ENCODE measurements at regions not wholly inside any gene's neighbourhood (a gene's known extent, or its start where the extent isn't known, plus 50 kb on each side); places are given as distances from the start of the nearest gene placed in this dataset.

- in situ Hi-C loops (cut with HindIII; ENCODE audit: low pct_ligation_motif_present, low sequenced_read_pairs) = no loop called here
- no peak for DNase-seq
- Histone ChIP-seq H3K4me3 (ENCODE audit: low read depth, low read length) (no peak overlapping the region), H3K27me3 (replicated peaks) (no peaks in the 10 kb centered on the region), H3K27ac (no peak overlapping the region), H3K36me3 (replicated peaks) (no peaks in the 10 kb centered on the region)
- TF ChIP-seq CTCF (IDR thresholded peaks at IDR 0.05; ENCODE audit: low read depth, low read length, missing control alignments) = no peak
These were observed 369.4 kb upstream of the NDST3 start for GRCh38 chr4:117664706-117665444.

GRCh38 chr4:117676153-117676552, 358.1 kb upstream of the NDST3 start:
- Histone ChIP-seq H3K27ac (no peak overlapping the region), H3K36me3 (replicated peaks) (no peaks in the 10 kb centered on the region), H3K4me3 (ENCODE audit: low read depth, low read length) (no peak overlapping the region), H3K27me3 (replicated peaks) (no peaks in the 10 kb centered on the region)
- in situ Hi-C loops (cut with HindIII; ENCODE audit: low pct_ligation_motif_present, low sequenced_read_pairs) = no loop called here
- TF ChIP-seq CTCF (IDR thresholded peaks at IDR 0.05; ENCODE audit: low read depth, low read length, missing control alignments) = no peak
- no peak for DNase-seq

- no peak for DNase-seq
- in situ Hi-C loops (cut with HindIII; ENCODE audit: low pct_ligation_motif_present, low sequenced_read_pairs) = no loop called here
- Histone ChIP-seq H3K36me3 (replicated peaks) (no peaks in the 10 kb centered on the region), H3K27me3 (replicated peaks) (no peaks in the 10 kb centered on the region), H3K27ac (no peak overlapping the region), H3K4me3 (ENCODE audit: low read depth, low read length) (no peak overlapping the region)
- TF ChIP-seq CTCF (IDR thresholded peaks at IDR 0.05; ENCODE audit: low read depth, low read length, missing control alignments) = no peak
These were observed 355.4 kb upstream of the NDST3 start for GRCh38 chr4:117678861-117679260.

GRCh38 chr4:117691572-117692351, 342.5 kb upstream of the NDST3 start:
- in situ Hi-C loops (cut with HindIII; ENCODE audit: low pct_ligation_motif_present, low sequenced_read_pairs) = no loop called here
- Histone ChIP-seq H3K4me3 (ENCODE audit: low read depth, low read length) (no peak overlapping the region), H3K27me3 (replicated peaks) (no peaks in the 10 kb centered on the region), H3K27ac (no peak overlapping the region), H3K36me3 (replicated peaks) (no peaks in the 10 kb centered on the region)
- DNase-seq = no peak
- no peak for TF ChIP-seq CTCF (IDR thresholded peaks at IDR 0.05; ENCODE audit: low read depth, low read length, missing control alignments)

GRCh38 chr4:117692538-117692937, 341.7 kb upstream of the NDST3 start:
- Histone ChIP-seq H3K4me3 (ENCODE audit: low read depth, low read length) (no peak overlapping the region), H3K27ac (no peak overlapping the region), H3K27me3 (replicated peaks) (no peaks in the 10 kb centered on the region), H3K36me3 (replicated peaks) (no peaks in the 10 kb centered on the region)
- no peak for TF ChIP-seq CTCF (IDR thresholded peaks at IDR 0.05; ENCODE audit: low read depth, low read length, missing control alignments)
- no peak for DNase-seq
- in situ Hi-C loops (cut with HindIII; ENCODE audit: low pct_ligation_motif_present, low sequenced_read_pairs) = no loop called here
